ENCODE measurements at regions not wholly inside any gene's neighbourhood (a gene's known extent, or its start where the extent isn't known, plus 50 kb on each side); places are given as distances from the start of the nearest gene placed in this dataset.
"Not testable (repeated sequence)": the region's sequence is repeated elsewhere in the genome, so short reads cannot be mapped to it uniquely, and the experiment has no call there.

DNA sequence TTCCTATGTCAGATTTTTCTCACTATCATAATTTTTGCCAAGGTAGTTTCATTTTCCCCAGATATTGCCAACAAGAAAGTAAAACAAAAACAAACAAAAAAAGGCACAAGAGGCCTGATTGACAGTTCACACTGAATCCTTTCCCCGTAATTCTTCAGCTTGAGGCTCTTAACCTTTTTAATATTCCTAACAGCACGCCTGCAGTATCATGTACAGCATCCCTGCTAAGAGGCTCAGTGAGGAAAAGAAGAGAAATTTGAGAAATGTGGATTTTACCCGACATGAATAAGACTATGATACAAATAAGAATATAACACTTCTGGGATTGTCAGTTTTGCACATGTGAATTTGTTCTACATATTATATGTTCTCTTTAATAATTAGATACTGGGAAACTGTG is 182.4 kb upstream of the CDK1 start:
- DNase-seq (ENCODE audit: low spot score): no peak
- ATAC-seq (ENCODE audit: low FRiP score): no peak
- TF ChIP-seq, protein P1, sequence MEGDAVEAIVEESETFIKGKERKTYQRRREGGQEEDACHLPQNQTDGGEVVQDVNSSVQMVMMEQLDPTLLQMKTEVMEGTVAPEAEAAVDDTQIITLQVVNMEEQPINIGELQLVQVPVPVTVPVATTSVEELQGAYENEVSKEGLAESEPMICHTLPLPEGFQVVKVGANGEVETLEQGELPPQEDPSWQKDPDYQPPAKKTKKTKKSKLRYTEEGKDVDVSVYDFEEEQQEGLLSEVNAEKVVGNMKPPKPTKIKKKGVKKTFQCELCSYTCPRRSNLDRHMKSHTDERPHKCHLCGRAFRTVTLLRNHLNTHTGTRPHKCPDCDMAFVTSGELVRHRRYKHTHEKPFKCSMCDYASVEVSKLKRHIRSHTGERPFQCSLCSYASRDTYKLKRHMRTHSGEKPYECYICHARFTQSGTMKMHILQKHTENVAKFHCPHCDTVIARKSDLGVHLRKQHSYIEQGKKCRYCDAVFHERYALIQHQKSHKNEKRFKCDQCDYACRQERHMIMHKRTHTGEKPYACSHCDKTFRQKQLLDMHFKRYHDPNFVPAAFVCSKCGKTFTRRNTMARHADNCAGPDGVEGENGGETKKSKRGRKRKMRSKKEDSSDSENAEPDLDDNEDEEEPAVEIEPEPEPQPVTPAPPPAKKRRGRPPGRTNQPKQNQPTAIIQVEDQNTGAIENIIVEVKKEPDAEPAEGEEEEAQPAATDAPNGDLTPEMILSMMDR (IDR thresholded peaks at IDR 0.05): no peak

DNA sequence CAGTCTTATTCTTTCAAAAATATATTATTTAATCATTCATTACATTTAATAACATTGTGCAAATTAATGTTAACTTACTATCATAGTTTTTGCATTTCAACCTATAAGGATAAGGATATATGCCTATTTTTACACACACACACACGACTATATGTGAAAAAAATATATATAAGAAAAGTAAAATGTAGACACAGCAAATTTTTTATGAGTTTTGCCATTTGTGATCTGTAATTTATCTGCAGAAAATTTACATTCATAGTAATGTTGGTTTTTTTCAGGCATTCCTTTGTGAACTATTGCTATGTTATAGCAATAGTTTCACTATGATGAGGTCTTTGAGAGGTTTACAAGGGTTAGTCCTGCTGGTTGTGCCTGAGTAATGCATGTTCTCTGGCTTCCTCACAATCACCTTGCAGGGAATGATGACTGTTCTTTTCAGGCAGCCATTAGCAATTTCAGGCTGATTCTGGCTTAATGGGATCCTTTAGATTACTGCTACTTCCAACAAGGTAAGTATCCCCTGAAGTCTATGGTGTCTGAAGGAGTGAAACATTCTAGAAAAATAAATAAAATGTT is 183.7 kb upstream of the CDK1 start:
- no peak for ATAC-seq (ENCODE audit: low FRiP score)
- TF ChIP-seq, protein P1 (IDR thresholded peaks at IDR 0.05): no peak

GRCh38 chr10:60591119-60591518 is 187.2 kb upstream of the CDK1 start:
- DNase-seq (ENCODE audit: low spot score): no peak
- ATAC-seq (ENCODE audit: low FRiP score): no peak
- TF ChIP-seq, protein P1 (IDR thresholded peaks at IDR 0.05): no peak

More for the DNA sequence above, 183.7 kb upstream of the CDK1 start:
- DNase-seq (ENCODE audit: low spot score): no peak

- ATAC-seq (ENCODE audit: low FRiP score): no peak
- DNase-seq (ENCODE audit: low spot score): no peak
- TF ChIP-seq, protein P1 (IDR thresholded peaks at IDR 0.05): no peak
Observed at GRCh38 chr10:60589376-60589775, 188.9 kb upstream of the CDK1 start.

- ATAC-seq (ENCODE audit: low FRiP score); DNase-seq (ENCODE audit: low spot score): not testable (repeated sequence)
Observed at GRCh38 chr10:60581782-60582181, 192.1 kb upstream of the ANK3 start.

GRCh38 chr10:60578217-60578616 is 188.5 kb upstream of the ANK3 start:
- TF ChIP-seq, protein P1 (IDR thresholded peaks at IDR 0.05): no peak
- ATAC-seq (ENCODE audit: low FRiP score): no peak
- no peak for DNase-seq (ENCODE audit: low spot score)

GRCh38 chr10:60576130-60577069 is 186.7 kb upstream of the ANK3 start:
- TF ChIP-seq, protein P1 (IDR thresholded peaks at IDR 0.05): no peak
- DNase-seq (ENCODE audit: low spot score) (no peak), ATAC-seq (ENCODE audit: low FRiP score) (no peak)

All from omental fat pad (tissue), 3 donors.